ENCODE measurements at regions not wholly inside any gene's neighbourhood (a gene's known extent, or its start where the extent isn't known, plus 50 kb on each side); places are given as distances from the start of the nearest gene placed in this dataset.

DNA sequence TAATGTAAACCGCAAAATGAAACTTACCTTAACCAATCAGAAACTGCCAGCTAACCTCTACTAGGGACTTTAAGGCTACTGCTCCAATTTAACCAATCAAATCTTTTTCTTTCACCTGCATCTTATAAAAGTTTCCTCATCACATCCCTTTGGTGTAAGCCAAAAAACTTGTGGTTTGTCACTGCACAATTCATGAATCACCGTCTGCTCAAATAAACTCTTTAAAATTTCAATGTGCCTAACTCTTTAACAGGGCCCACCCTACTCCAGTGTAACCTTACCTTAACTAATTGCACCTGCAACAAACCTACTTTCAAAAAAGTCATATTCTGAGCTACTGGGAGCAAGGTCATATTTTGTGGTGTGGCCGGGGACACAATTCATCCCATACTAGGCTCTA, 172.2 kb upstream of the GRAMD2B start:
- TF ChIP-seq, protein P1, sequence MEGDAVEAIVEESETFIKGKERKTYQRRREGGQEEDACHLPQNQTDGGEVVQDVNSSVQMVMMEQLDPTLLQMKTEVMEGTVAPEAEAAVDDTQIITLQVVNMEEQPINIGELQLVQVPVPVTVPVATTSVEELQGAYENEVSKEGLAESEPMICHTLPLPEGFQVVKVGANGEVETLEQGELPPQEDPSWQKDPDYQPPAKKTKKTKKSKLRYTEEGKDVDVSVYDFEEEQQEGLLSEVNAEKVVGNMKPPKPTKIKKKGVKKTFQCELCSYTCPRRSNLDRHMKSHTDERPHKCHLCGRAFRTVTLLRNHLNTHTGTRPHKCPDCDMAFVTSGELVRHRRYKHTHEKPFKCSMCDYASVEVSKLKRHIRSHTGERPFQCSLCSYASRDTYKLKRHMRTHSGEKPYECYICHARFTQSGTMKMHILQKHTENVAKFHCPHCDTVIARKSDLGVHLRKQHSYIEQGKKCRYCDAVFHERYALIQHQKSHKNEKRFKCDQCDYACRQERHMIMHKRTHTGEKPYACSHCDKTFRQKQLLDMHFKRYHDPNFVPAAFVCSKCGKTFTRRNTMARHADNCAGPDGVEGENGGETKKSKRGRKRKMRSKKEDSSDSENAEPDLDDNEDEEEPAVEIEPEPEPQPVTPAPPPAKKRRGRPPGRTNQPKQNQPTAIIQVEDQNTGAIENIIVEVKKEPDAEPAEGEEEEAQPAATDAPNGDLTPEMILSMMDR (IDR thresholded peaks at IDR 0.05; ENCODE audit: unreplicated experiment), result no peak
- Mint-ChIP-seq H3K27ac (ENCODE audit: unreplicated experiment) (no peak overlapping the region), H3K27me3 (ENCODE audit: unreplicated experiment) (no peaks in the 10 kb centered on the region), H3K36me3 (ENCODE audit: insufficient read depth, unreplicated experiment) (no peaks in the 10 kb centered on the region), H3K9me3 (ENCODE audit: low read depth, unreplicated experiment) (peaks cover 3% of the 10 kb centered on the region), H3K4me3 (ENCODE audit: low read depth, unreplicated experiment) (no peak overlapping the region), H3K4me1 (ENCODE audit: low read depth, unreplicated experiment) (no peaks in the 10 kb centered on the region)
- intact Hi-C loops (cut with micrococcal nuclease; ENCODE audit: unreplicated experiment), result no loop called here
- BruUV-seq (replicated peaks), result no TSS peak
- CTCF ChIA-PET, result no interaction called here
- no peak for DNase-seq

DNA sequence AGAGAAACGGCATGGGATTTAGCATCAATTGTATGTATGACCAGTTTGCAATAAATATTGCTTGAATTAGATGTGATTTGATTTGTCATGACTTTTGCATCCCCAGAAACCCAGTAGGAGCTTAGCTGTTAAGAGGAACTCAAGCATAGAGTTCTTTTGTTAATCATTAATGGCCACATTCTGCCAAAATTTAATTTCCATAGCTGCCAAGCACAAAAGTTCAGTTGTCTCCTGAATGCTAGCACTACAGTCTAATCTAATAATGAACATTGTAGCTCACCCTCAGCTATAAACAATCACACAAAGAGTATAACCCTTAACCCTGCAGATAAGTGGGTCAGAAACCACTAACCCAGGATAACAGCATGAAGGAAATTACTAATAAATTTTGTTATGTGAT, 169.8 kb upstream of the GRAMD2B start:
- intact Hi-C loops (cut with micrococcal nuclease; ENCODE audit: unreplicated experiment), result no loop called here
- no TSS peak for BruUV-seq (replicated peaks)

DNA sequence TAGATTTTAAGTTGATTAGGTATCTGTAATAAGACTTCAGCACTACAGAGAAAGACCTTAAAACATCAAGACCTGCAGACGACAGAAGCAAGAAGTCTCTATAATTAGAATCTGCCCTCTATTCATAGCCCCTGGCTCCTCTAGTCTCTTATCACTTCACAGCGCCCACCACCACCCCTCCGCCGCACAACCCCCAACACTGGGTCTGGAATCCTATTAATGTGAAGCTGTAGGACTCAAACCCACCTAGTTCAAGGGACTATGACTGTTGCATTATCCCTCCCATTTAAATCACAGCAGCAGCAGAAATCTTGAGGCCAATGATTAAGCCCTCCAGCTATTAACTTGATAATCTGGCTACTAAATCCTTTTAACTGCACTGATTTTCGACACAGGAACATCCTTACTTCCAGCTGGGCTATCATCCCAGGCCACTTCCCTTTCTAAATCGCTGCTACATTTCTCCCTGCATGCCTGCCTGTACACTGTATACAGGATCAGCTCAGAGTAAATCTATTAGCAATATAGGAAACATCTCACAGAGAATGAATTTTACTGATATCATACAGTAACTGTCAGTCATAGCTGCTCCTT, 159.5 kb upstream of the GRAMD2B start:
- TF ChIP-seq, protein P1 (IDR thresholded peaks at IDR 0.05; ENCODE audit: unreplicated experiment), result no peak
- no peak overlapping the region for H3K27ac Mint-ChIP-seq (ENCODE audit: unreplicated experiment)
- DNase-seq, result no peak
- H3K9me3 Mint-ChIP-seq (ENCODE audit: low read depth, unreplicated experiment), result peaks cover 3% of the 10 kb centered on the region
- no peaks in the 10 kb centered on the region for H3K27me3 Mint-ChIP-seq (ENCODE audit: unreplicated experiment)
- intact Hi-C loops (cut with micrococcal nuclease; ENCODE audit: unreplicated experiment), result no loop called here
- no peaks in the 10 kb centered on the region for H3K36me3 Mint-ChIP-seq (ENCODE audit: insufficient read depth, unreplicated experiment)
- BruUV-seq (replicated peaks), result no TSS peak
- CTCF ChIA-PET, result interaction anchor here (0.6 kb wide), 1 partner anchor 19 kb away, joined by 4 read pairs; no protein-coding TSS in a partner anchor
- no peaks in the 10 kb centered on the region for H3K4me1 Mint-ChIP-seq (ENCODE audit: low read depth, unreplicated experiment)
- H3K4me3 Mint-ChIP-seq (ENCODE audit: low read depth, unreplicated experiment), result no peak overlapping the region

More for the DNA sequence above, 169.8 kb upstream of the GRAMD2B start:
- no peaks in the 10 kb centered on the region for H3K4me1 Mint-ChIP-seq (ENCODE audit: low read depth, unreplicated experiment)
- DNase-seq, result no peak
- no peak overlapping the region for H3K4me3 Mint-ChIP-seq (ENCODE audit: low read depth, unreplicated experiment)
- CTCF ChIA-PET, result no interaction called here
- no peaks in the 10 kb centered on the region for H3K9me3 Mint-ChIP-seq (ENCODE audit: low read depth, unreplicated experiment)
- no peak overlapping the region for H3K27ac Mint-ChIP-seq (ENCODE audit: unreplicated experiment)
- TF ChIP-seq, protein P1 (IDR thresholded peaks at IDR 0.05; ENCODE audit: unreplicated experiment), result no peak
- no peaks in the 10 kb centered on the region for H3K27me3 Mint-ChIP-seq (ENCODE audit: unreplicated experiment)
- no peaks in the 10 kb centered on the region for H3K36me3 Mint-ChIP-seq (ENCODE audit: insufficient read depth, unreplicated experiment)

DNA sequence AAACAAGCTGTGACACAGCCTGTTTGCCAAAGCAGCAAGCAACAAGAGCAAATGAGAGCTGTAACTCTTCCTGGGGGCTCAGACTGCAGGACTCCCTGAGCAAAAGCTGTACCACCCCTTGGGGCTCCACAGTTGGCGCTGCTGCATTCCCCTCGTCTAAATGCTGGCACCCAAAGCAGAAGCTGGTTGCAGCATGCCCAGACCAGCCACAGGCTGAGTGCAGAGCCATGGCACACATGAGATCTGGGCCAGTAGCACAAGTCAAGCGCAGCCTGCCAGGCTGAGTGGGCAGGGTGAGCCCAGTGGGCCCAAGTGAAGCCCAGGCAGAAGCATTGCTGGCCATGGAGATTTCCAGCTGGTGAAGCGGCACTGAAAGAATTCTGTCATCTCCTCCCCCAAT, 157.3 kb upstream of the GRAMD2B start:
- Mint-ChIP-seq H3K27me3 (ENCODE audit: unreplicated experiment) (no peaks in the 10 kb centered on the region), H3K4me1 (ENCODE audit: low read depth, unreplicated experiment) (no peaks in the 10 kb centered on the region), H3K27ac (ENCODE audit: unreplicated experiment) (no peak overlapping the region), H3K9me3 (ENCODE audit: low read depth, unreplicated experiment) (no peaks in the 10 kb centered on the region), H3K4me3 (ENCODE audit: low read depth, unreplicated experiment) (no peak overlapping the region), H3K36me3 (ENCODE audit: insufficient read depth, unreplicated experiment) (no peaks in the 10 kb centered on the region)
- CTCF ChIA-PET, result no interaction called here
- DNase-seq, result no peak
- intact Hi-C loops (cut with micrococcal nuclease; ENCODE audit: unreplicated experiment), result no loop called here
- TF ChIP-seq, protein P1 (IDR thresholded peaks at IDR 0.05; ENCODE audit: unreplicated experiment), result no peak
- no TSS peak for BruUV-seq (replicated peaks)
